GM12878 (cell line): ENCODE measurements at regions not wholly inside any gene's neighbourhood (a gene's known extent, or its start where the extent isn't known, plus 50 kb on each side); places are given as distances from the start of the nearest gene placed in this dataset.
"Not testable (repeated sequence)": the region's sequence is repeated elsewhere in the genome, so short reads cannot be mapped to it uniquely, and the experiment has no call there.

Source experiments
- DPF2 ChIP-seq: fragments of 450-650 bp; IDR thresholded peaks from 2 replicates; pipeline ENCODE4 v1.6.1; 2017; ENCODE audit warnings: mild to moderate bottlenecking
- ELK1 ChIP-seq: IDR thresholded peaks from 2 replicates; pipeline ENCODE4 v1.6.1; 2012; ENCODE audit warnings: low read depth, low read length, improper control_type of control experiment
- NBN ChIP-seq: fragments of 450-650 bp; IDR thresholded peaks from 2 replicates; pipeline ENCODE4 v1.6.1; 2016
- PBX3 ChIP-seq: IDR thresholded peaks from 2 replicates; pipeline ENCODE4 v1.6.1; 2011; ENCODE audit warnings: mild to moderate bottlenecking, low read depth, low read length, moderate library complexity; ENCODE audit not compliant: insufficient replicate concordance
- TF ChIP-seq, protein P1 (sequence below), 3 experiments: IDR thresholded peaks in 2 of 3; conservative IDR thresholded peaks in 1 of 3; 2 replicates each; pipeline ENCODE4 v1.5.1; 2011; ENCODE audit warnings: low read depth in 3 of 3, low read length in 3 of 3, mild to moderate bottlenecking in 3 of 3, control low read depth in 2 of 3, moderate library complexity in 2 of 3, inconsistent platforms in 1 of 3, mixed read lengths in 1 of 3; ENCODE audit not compliant: control insufficient read depth in 2 of 3, insufficient read depth in 1 of 3; ENCODE audit errors: extremely low read depth in 1 of 3

DNA sequence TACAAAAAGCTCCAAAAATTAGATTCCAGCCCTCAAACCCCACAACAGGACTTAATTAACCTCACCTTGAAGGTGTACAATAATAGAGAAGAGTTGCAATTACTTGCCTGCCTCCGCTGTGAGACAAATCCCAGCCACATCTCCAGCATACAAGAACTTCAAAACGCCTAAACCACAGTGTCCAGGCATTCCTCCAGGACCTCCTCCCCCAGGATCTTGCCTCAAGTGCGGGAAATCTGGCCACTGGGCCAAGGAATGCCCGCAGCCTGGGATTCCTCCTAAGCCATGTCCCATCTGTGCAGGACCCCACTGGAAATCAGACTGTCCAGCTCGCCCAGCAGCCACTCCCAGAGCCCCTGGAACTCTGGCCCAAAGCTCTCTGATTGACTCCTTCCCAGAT, 101.3 kb upstream of the CCNG1 start:
- TF ChIP-seq, protein P1, sequence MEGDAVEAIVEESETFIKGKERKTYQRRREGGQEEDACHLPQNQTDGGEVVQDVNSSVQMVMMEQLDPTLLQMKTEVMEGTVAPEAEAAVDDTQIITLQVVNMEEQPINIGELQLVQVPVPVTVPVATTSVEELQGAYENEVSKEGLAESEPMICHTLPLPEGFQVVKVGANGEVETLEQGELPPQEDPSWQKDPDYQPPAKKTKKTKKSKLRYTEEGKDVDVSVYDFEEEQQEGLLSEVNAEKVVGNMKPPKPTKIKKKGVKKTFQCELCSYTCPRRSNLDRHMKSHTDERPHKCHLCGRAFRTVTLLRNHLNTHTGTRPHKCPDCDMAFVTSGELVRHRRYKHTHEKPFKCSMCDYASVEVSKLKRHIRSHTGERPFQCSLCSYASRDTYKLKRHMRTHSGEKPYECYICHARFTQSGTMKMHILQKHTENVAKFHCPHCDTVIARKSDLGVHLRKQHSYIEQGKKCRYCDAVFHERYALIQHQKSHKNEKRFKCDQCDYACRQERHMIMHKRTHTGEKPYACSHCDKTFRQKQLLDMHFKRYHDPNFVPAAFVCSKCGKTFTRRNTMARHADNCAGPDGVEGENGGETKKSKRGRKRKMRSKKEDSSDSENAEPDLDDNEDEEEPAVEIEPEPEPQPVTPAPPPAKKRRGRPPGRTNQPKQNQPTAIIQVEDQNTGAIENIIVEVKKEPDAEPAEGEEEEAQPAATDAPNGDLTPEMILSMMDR (IDR thresholded peaks at IDR 0.05 in 2 of 3, conservative IDR thresholded peaks at IDR 0.05 in 1 of 3; ENCODE audit: control insufficient read depth in 2 of 3, extremely low read depth in 1 of 3, insufficient read depth in 1 of 3, low read depth in 3 of 3, low read length in 3 of 3) = not testable (repeated sequence)
- TF ChIP-seq PBX3, DPF2, ELK1, NBN: not testable (repeated sequence)
